ENCODE measurements at regions not wholly inside any gene's neighbourhood (a gene's known extent, or its start where the extent isn't known, plus 50 kb on each side); places are given as distances from the start of the nearest gene placed in this dataset.

DNA sequence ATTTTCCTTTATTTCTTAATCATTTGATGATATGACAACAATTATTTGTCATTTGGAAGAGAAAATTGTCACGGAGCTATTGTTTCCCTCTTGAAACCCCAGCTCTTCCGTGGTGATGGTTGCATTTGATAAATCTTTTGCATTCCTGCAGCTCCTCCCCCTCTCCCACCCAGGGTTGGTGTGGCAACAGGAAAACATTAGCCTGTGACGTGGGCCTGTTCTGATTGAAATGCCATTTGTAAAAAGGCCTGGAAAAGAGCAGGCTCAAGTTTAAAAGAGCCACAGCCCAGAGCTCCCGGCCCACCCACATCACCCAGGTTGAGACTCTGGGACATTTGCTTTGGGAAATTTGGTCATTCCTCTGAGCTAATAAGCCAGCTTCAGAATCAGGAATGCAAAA lies 282.5 kb downstream of the RPLP1 start:
- peak; percentile 86 to 97 (median 87) for ATAC-seq (replicated peaks in 6 of 8)
- WGBS, 10 experiments: 0 to 33% (median 2%) methylated on average over 1 to 4 of the region's 4 CpGs; no CpG with 5 or more reads in 2 of the 10 experiments
- H3K4me3 ChIP-seq: no peak overlapping the region
- in situ Hi-C loops (cut with MboI; ENCODE audit: low pct_unique_long_range_greater_than_20kb in 2 of 9, low sequenced_read_pairs in 9 of 9, unreplicated experiment in 9 of 9): no loop called here
- peak overlapping the region; percentile 17 to 62 for H3K27ac ChIP-seq
- H3K4me1 ChIP-seq (replicated peaks in 1 of 2): peaks cover 51 to 53% of the 10 kb centered on the region in 2 donors

DNA sequence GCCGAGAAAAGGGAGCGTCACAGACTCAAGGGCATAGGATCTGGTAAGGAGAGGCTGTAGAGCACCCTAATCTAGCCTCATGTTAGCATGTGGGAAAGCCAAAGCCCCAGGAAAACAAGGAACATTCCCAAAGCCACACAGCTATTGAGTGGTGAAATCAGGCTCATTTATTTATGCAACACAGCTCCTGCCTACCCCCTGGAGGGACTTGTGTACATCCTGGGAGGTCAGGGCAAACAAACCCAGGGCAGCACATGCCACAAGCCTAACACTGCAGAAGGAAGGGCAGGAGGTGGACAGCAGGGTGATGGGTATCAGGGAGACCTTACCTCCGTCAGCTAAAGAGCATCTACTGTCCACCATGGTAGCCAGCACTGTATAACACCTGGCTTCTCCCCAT lies 283.5 kb downstream of the RPLP1 start:
- Histone ChIP-seq H3K4me1 (replicated peaks in 1 of 2) (peaks cover 41 to 45% of the 10 kb centered on the region in 2 donors), H3K27ac (no peak overlapping the region), H3K4me3 (no peak overlapping the region)
- no peak for ATAC-seq (replicated peaks in 6 of 8)
- in situ Hi-C loops (cut with MboI; ENCODE audit: low pct_unique_long_range_greater_than_20kb in 2 of 9, low sequenced_read_pairs in 9 of 9, unreplicated experiment in 9 of 9): no loop called here
- 29 to 100% (median 60%) methylated on average over 1 to 3 of the region's 3 CpGs; no CpG with 5 or more reads in 3 of the 10 experiments for WGBS, 10 experiments

DNA sequence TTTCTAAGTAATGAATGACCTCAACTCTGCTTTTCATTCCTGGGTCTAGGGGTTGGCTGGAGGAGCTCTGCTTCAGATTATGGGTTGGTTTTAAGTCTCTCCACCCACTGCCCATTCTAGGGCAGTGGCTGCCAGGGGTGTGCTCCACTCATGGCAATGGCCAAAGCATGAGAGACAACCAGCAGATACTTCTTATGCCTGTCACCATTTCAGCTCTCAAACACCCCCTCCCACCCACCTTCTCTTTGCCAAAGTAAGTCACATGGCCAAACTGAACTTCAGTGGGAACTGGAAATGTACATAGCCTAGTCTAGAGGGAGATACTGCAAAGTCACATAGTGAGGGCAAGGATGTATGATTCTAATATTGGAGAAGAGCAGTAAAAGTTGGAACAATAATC lies 285.3 kb downstream of the RPLP1 start:
- Histone ChIP-seq H3K27ac (no peak overlapping the region), H3K4me1 (replicated peaks in 1 of 2) (peaks cover 45 to 47% of the 10 kb centered on the region in 2 donors), H3K4me3 (no peak overlapping the region)
- in situ Hi-C loops (cut with MboI; ENCODE audit: low pct_unique_long_range_greater_than_20kb in 2 of 9, low sequenced_read_pairs in 9 of 9, unreplicated experiment in 9 of 9): no loop called here
- no peak for ATAC-seq (replicated peaks in 6 of 8)

DNA sequence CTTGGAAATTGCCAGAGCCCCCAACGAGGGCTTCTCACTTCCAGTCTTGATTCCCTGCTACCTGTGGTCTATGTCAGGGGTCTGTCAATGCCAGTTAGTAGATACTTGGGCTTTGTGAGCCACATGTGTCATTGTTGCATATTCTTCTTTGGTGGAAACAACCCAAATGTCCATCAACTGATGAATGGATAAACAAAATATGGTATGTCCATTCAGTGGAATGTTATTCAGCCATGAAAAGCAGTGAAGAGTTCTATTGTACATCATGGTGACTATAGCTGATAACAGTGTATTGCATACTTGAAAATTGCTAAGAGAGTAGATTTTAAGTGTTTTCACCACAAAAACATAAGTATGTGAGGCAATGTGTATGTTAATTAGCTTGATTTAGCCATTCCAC lies 288.1 kb downstream of the RPLP1 start:
- WGBS, 10 experiments: 33 to 100% (median 80%) methylated on average over 1 of the region's 1 CpG; no CpG with 5 or more reads in 5 of the 10 experiments
- in situ Hi-C loops (cut with MboI; ENCODE audit: low pct_unique_long_range_greater_than_20kb in 2 of 9, low sequenced_read_pairs in 9 of 9, unreplicated experiment in 9 of 9): no loop called here

DNA sequence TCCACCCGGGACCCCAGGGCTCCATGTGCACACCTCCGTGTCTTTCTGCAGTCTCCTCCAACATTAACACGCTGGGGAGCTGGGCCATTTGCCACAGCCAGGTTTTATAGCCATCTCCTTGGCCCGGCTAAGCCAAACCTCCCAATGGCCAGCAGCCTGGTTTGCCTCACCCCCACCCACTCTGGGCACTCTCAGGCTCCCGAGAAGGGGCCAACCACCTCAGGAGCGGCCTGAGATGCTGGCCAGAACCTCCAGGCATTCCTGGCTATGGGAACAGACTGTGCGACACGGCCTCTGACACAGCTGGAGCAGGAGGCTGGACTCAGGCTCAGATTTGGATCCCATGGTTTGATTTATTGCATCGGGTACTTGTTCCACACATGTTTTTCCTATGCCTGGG lies 289.7 kb downstream of the RPLP1 start:
- peak in 5 of 8 experiments; percentile 23 to 62 (median 47) for ATAC-seq (replicated peaks in 6 of 8)
- no peak overlapping the region for H3K27ac ChIP-seq
- no peak overlapping the region for H3K4me3 ChIP-seq
- H3K4me1 ChIP-seq (replicated peaks in 1 of 2): peaks cover 20 to 25% of the 10 kb centered on the region in 2 donors
- 20 to 92% (median 52%) methylated on average over 1 to 5 of the region's 9 CpGs; no CpG with 5 or more reads in 2 of the 10 experiments for WGBS, 10 experiments
- in situ Hi-C loops (cut with MboI; ENCODE audit: low pct_unique_long_range_greater_than_20kb in 2 of 9, low sequenced_read_pairs in 9 of 9, unreplicated experiment in 9 of 9): no loop called here

More for the DNA sequence above, 288.1 kb downstream of the RPLP1 start:
- no peak for ATAC-seq (replicated peaks in 6 of 8)
- peaks cover 27 to 29% of the 10 kb centered on the region in 2 donors for H3K4me1 ChIP-seq (replicated peaks in 1 of 2)
- H3K4me3 ChIP-seq: no peak overlapping the region
- no peak overlapping the region for H3K27ac ChIP-seq

DNA sequence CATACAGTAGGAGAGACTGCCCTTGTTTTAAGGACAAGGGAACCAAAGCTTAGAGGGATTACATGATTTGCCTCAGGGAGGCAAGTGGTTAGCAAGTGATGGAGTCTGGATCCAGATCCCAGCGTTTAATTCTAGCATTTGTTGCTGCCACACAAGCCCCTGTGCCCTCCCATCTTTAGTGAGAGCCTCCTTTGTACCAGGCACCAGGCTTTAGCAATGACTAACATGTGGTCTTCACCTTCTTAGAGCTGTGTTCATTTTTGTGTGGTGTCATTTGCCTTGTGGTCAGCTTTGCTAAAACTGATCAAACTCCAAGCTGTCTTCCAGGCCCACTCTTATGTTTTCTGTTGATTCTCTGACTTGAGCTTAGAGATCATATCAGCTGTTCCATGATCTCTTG lies 290.5 kb downstream of the RPLP1 start:
- ATAC-seq (replicated peaks in 6 of 8): no peak
- in situ Hi-C loops (cut with MboI; ENCODE audit: low pct_unique_long_range_greater_than_20kb in 2 of 9, low sequenced_read_pairs in 9 of 9, unreplicated experiment in 9 of 9): no loop called here
- Histone ChIP-seq H3K4me3 (no peak overlapping the region), H3K4me1 (replicated peaks in 1 of 2) (peaks cover 23 to 28% of the 10 kb centered on the region in 2 donors), H3K27ac (no peak overlapping the region)
- WGBS, 10 experiments: 50 to 100% (median 100%) methylated on average over 1 of the region's 1 CpG; no CpG with 5 or more reads in 7 of the 10 experiments

DNA sequence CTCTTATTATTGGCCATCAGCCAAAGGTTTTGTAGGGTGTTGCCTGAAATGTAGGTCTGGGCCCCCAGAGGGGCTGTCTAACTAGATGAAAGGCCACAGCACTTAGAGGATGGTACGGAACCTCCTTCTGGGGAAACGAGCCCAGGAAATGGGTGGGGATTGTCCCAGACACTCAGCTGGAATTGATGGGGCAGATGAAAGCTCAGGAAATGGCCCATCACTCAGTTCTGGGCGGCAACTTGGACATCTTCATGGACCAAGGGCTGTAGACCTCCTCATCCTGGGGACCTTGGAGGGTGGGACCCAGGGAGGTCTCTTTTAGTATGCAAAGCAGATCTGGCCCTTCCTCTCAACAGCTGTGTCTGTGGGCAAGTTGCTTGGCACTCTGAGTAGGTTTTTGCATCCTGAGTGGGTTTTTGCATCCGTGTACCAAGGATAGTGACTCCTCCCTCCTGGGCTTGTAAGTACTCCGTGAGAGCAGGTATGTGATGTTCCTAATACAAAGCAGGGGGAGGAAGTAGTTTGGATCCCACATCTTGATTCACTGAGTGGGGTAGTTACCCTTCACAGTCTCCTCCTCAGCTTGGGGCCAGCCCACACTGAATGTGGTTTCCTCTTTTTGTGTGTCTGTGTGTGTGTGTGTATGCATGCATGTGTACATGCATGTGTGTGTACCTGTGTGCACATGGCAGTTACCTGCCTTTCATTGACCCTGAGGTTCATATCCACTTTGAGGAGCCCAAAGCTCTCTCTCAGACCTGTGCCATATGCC lies 292.0 kb downstream of the RPLP1 start:
- WGBS, 10 experiments: 0 to 100% (median 68%) methylated on average over 1 to 3 of the region's 5 CpGs; no CpG with 5 or more reads in 4 of the 10 experiments
- H3K4me1 ChIP-seq (replicated peaks in 1 of 2): peaks cover 22 to 33% of the 10 kb centered on the region in 2 donors
- ATAC-seq (replicated peaks in 6 of 8): peak in 1 of 8 experiments; percentile 62
- in situ Hi-C loops (cut with MboI; ENCODE audit: low pct_unique_long_range_greater_than_20kb in 2 of 9, low sequenced_read_pairs in 9 of 9, unreplicated experiment in 9 of 9): no loop called here
- H3K27ac ChIP-seq: no peak overlapping the region
- H3K4me3 ChIP-seq: no peak overlapping the region

DNA sequence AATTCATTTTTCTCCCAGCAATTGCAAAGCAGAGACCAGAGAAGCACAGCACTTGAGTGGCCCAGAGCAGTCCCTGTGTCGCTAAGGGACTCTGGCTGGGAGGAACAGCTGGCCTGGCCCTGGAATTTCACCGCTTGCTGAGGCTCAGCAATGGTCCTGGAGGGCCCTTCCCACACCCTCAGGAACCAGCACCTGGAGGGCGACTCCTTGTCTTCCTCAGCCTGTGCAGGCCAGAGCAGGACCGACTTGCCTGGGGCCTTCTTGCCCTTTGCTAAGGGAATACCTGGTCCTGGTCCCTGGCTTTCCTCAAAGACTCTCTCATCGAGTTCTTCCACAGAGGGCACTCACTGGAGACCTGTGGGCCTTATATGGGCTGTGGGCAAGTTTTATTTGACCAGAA lies 294.6 kb downstream of the RPLP1 start:
- Histone ChIP-seq H3K4me3 (no peak overlapping the region), H3K4me1 (replicated peaks in 1 of 2) (peaks cover 35 to 41% of the 10 kb centered on the region in 2 donors), H3K27ac (no peak overlapping the region)
- no peak for ATAC-seq (replicated peaks in 6 of 8)
- WGBS, 10 experiments: 60 to 88% (median 82%) methylated on average over 1 to 3 of the region's 5 CpGs; no CpG with 5 or more reads in 7 of the 10 experiments
- in situ Hi-C loops (cut with MboI; ENCODE audit: low pct_unique_long_range_greater_than_20kb in 2 of 9, low sequenced_read_pairs in 9 of 9, unreplicated experiment in 9 of 9): no loop called here

DNA sequence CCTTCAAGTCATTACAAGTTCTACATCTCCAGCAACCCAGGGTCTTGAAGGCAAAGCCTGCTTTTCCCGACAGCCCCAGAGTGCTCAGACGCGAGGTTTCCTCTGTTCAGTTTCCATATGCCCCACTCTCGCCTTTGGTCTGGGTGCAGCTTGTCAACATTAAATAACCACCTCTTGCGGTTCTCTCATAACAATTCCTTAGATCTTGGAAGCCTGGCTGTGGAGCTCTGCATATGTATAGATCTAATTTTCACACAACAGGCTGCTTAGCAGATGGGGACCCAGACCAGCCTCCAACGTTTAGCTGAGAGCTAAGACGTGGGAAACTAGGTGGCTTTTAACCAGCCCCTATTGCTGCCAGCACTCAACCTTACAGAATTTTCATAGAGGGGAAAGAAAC lies 295.5 kb downstream of the RPLP1 start:
- H3K4me1 ChIP-seq (replicated peaks in 1 of 2): peaks cover 29 to 34% of the 10 kb centered on the region in 2 donors
- in situ Hi-C loops (cut with MboI; ENCODE audit: low pct_unique_long_range_greater_than_20kb in 2 of 9, low sequenced_read_pairs in 9 of 9, unreplicated experiment in 9 of 9): no loop called here
- WGBS, 10 experiments: 13 to 100% (median 49%) methylated on average over 1 to 6 of the region's 7 CpGs; no CpG with 5 or more reads in 3 of the 10 experiments
- ATAC-seq (replicated peaks in 6 of 8): peak in 1 of 8 experiments; percentile 79
- no peak overlapping the region for H3K27ac ChIP-seq
- no peak overlapping the region for H3K4me3 ChIP-seq

DNA sequence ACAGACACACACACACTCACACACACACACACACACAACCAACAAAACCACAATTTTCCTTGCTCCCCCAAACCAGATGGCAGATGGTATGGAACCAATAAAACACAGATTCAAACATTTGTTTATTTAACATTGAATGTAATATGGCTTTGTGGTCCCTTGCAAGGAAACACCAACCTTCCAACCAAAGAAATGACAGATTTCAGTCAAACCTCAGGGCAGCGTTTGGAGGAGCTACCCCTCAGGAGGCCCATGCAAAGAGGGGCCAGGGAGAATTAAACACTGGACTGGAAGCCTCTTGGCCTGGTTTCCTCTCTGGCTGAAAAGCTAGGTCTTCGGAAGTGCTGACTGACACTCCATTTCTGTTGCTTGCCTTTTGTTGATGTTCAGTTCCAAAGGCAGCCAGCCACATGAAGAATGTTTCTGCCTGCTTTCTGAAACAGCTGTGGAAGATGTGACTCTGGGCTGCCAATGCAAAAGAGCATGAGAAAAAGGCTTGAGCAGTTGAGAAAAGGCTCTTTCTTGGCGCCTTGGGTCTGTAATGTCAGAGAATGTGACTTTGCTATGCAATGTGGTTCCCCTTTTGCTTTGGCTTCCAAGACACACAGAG lies 296.1 kb downstream of the RPLP1 start:
- Histone ChIP-seq H3K4me1 (replicated peaks in 1 of 2) (peaks cover 29 to 34% of the 10 kb centered on the region in 2 donors), H3K4me3 (no peak overlapping the region), H3K27ac (no peak overlapping the region)
- in situ Hi-C loops (cut with MboI; ENCODE audit: low pct_unique_long_range_greater_than_20kb in 2 of 9, low sequenced_read_pairs in 9 of 9, unreplicated experiment in 9 of 9): no loop called here
- 34 to 100% (median 57%) methylated on average over 1 to 3 of the region's 3 CpGs; no CpG with 5 or more reads in 3 of the 10 experiments for WGBS, 10 experiments
- ATAC-seq (replicated peaks in 6 of 8): peak in 1 of 8 experiments; percentile 17

DNA sequence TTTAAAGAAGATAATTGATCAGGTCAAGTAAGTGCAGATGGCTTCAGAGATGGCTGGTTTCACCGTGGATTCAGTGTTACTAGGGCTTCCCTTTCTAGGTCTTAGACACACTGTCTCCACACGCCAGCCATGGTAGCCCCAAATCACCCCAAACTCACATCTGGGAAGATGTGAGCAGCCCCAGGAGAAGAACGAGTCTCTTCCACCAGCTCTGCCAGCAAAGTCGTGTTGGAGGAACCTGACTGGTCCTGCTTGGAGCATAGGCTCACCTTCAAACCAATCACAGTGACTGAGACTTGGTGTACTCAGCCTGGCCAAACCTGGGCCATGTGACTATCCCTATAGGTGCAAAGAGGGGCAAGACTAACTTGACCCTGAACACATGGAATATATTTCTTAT lies 296.7 kb downstream of the RPLP1 start:
- 87 to 100% (median 100%) methylated on average over 1 to 3 of the region's 4 CpGs; no CpG with 5 or more reads in 5 of the 10 experiments for WGBS, 10 experiments

DNA sequence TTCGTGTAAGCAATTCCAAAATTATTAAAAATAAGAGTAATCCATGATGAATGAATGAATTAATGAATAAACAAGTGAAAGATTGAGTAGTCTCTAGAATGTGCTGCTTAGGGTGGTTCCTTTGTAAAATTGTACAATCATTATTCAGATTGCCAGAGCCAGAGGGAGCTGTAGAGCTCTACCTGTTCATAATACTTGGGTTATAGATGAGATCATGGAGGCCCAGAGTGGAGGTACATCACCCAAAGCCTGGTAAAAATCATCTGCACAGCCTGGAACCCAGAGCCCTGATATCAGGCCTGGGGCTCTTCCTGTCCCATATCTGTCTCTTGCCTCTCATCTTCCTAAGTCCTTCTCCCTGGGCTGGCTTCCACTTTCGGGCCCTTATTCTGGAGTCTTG lies 297.2 kb downstream of the RPLP1 start:
- ATAC-seq (replicated peaks in 6 of 8): no peak
- no peak overlapping the region for H3K4me3 ChIP-seq
- in situ Hi-C loops (cut with MboI; ENCODE audit: low pct_unique_long_range_greater_than_20kb in 2 of 9, low sequenced_read_pairs in 9 of 9, unreplicated experiment in 9 of 9): no loop called here
- WGBS, 10 experiments: 33 to 100% (median 89%) methylated on average over 1 to 2 of the region's 2 CpGs; no CpG with 5 or more reads in 3 of the 10 experiments
- no peak overlapping the region for H3K27ac ChIP-seq
- H3K4me1 ChIP-seq (replicated peaks in 1 of 2): peaks cover 29 to 30% of the 10 kb centered on the region in 2 donors

More for the DNA sequence above, 296.7 kb downstream of the RPLP1 start:
- Histone ChIP-seq H3K27ac (no peak overlapping the region), H3K4me1 (replicated peaks in 1 of 2) (peaks cover 29 to 32% of the 10 kb centered on the region in 2 donors), H3K4me3 (no peak overlapping the region)
- in situ Hi-C loops (cut with MboI; ENCODE audit: low pct_unique_long_range_greater_than_20kb in 2 of 9, low sequenced_read_pairs in 9 of 9, unreplicated experiment in 9 of 9): no loop called here
- ATAC-seq (replicated peaks in 6 of 8): no peak

DNA sequence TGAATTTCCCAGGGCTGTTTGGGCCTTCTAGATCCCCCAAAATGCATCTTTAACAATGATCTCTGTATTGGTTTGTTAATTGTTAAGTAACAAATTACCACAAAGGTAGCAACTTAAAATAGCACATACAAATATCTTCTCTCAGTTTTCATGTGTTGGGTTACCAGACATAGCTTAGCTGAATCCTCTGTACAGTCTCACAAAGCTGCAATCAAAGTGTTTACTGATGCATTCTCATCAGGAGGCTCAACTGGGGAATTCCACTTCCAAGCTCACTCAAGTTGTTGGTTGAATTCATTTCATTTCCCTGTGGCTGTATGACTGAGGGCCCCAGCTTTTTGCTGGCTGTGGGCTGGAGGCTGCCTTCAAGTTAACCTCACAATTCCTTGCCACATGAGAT lies 297.6 kb downstream of the RPLP1 start:
- in situ Hi-C loops (cut with MboI; ENCODE audit: low pct_unique_long_range_greater_than_20kb in 2 of 9, low sequenced_read_pairs in 9 of 9, unreplicated experiment in 9 of 9): no loop called here
- no peak for ATAC-seq (replicated peaks in 6 of 8)
- Histone ChIP-seq H3K27ac (no peak overlapping the region), H3K4me3 (no peak overlapping the region), H3K4me1 (replicated peaks in 1 of 2) (peaks cover 29 to 30% of the 10 kb centered on the region in 2 donors)
